GM23338 (cell line): ENCODE measurements at regions not wholly inside any gene's neighbourhood (a gene's known extent, or its start where the extent isn't known, plus 50 kb on each side); places are given as distances from the start of the nearest gene placed in this dataset.

ENCODE experiments used
- ATAC-seq: fragments of 200-7000 bp; cut with Tn5 transposase; 3 replicates; pipeline ENCODE4 v1.9.1; 2020
- DNase-seq: peaks from one replicate; pipeline ENCODE4 v3.0.0-alpha.2; 2015; ENCODE audit warnings: low spot score
- H2AFZ ChIP-seq: fragments of 200-600 bp; sonication (generic); 2 replicates; pipeline ENCODE4 v1.8.0; 2016; ENCODE audit warnings: antibody characterized with exemption, mild to moderate bottlenecking, moderate library complexity
- H3F3A ChIP-seq: fragments of 200-600 bp; sonication (generic); replicated peaks from 2 replicates; pipeline ENCODE4 v1.8.0; 2017; ENCODE audit warnings: antibody characterized with exemption, mixed run types, low read depth
- H3K27ac ChIP-seq: fragments of 200-600 bp; sonication (generic); 2 replicates; pipeline ENCODE4 v1.6.1; 2016; ENCODE audit warnings: low read depth
- H3K27me3 ChIP-seq: fragments of 200-600 bp; sonication (generic); 2 replicates; pipeline ENCODE4 v1.8.0; 2016; ENCODE audit warnings: mild to moderate bottlenecking, mixed run types, moderate library complexity; ENCODE audit not compliant: insufficient read depth
- H3K36me3 ChIP-seq: fragments of 200-600 bp; sonication (generic); 2 replicates; pipeline ENCODE4 v1.8.0; 2016; ENCODE audit warnings: mild to moderate bottlenecking; ENCODE audit not compliant: insufficient read depth
- H3K4me1 ChIP-seq: fragments of 200-600 bp; sonication (generic); 2 replicates; pipeline ENCODE4 v1.8.0; 2016; ENCODE audit warnings: mild to moderate bottlenecking, moderate library complexity; ENCODE audit not compliant: insufficient read depth
- H3K4me2 ChIP-seq: fragments of 200-600 bp; sonication (generic); 2 replicates; pipeline ENCODE4 v1.7.1; 2017; ENCODE audit warnings: mixed run types
- H3K4me3 ChIP-seq: fragments of 200-600 bp; sonication (generic); 2 replicates; pipeline ENCODE4 v1.6.1; 2016; ENCODE audit warnings: mixed run types
- H3K79me2 ChIP-seq: fragments of 200-600 bp; sonication (generic); replicated peaks from 2 replicates; pipeline ENCODE4 v1.8.0; 2017; ENCODE audit warnings: mild to moderate bottlenecking; ENCODE audit not compliant: insufficient read depth
- H3K9me2 ChIP-seq: fragments of 200-600 bp; sonication (generic); 2 replicates; pipeline ENCODE4 v1.8.0; 2017; ENCODE audit not compliant: insufficient read depth
- H4K20me1 ChIP-seq: fragments of 200-600 bp; sonication (generic); replicated peaks from 2 replicates; pipeline ENCODE4 v1.8.0; 2017; ENCODE audit warnings: mild to moderate bottlenecking; ENCODE audit not compliant: insufficient read depth
- H3K27ac Mint-ChIP-seq: 2 replicates; pipeline ENCODE4 v1.8.0; 2020; ENCODE audit warnings: inconsistent platforms, mild to moderate bottlenecking, moderate library complexity, mixed read lengths
- H3K27me3 Mint-ChIP-seq: 3 replicates; pipeline ENCODE4 v1.8.0; 2022; ENCODE audit warnings: low read depth, mild to moderate bottlenecking, moderate library complexity, mixed read lengths, inconsistent platforms; ENCODE audit not compliant: insufficient read depth, poor library complexity
- H3K36me3 Mint-ChIP-seq: 3 replicates; pipeline ENCODE4 v1.8.0; 2021; ENCODE audit warnings: low read depth, mild to moderate bottlenecking, inconsistent platforms, moderate library complexity, mixed read lengths
- H3K4me1 Mint-ChIP-seq: 3 replicates; pipeline ENCODE4 v1.8.0; 2020; ENCODE audit warnings: mild to moderate bottlenecking, inconsistent platforms, mixed read lengths
- H3K4me3 Mint-ChIP-seq: 3 replicates; pipeline ENCODE4 v1.8.0; 2021; ENCODE audit warnings: moderate library complexity, mild to moderate bottlenecking, inconsistent platforms, mixed read lengths
- H3K9me3 Mint-ChIP-seq: 3 replicates; pipeline ENCODE4 v1.8.0; 2020; ENCODE audit warnings: moderate library complexity, mild to moderate bottlenecking, inconsistent platforms, mixed read lengths
- CREB1 ChIP-seq: fragments of 250-450 bp; sonication (Bioruptor Pico); IDR thresholded peaks from 2 replicates; pipeline ENCODE4 v1.5.0; 2020; ENCODE audit warnings: low read depth, mild to moderate bottlenecking, moderate library complexity
- CTCF ChIP-seq, 2 experiments: fragments of 200-600 bp in 1 of 2; sonication (generic) in 1 of 2; conservative IDR thresholded peaks; 2 replicates each; pipeline versions ENCODE4 v1.5.1 to v1.6.1; 2016 to 2017; ENCODE audit warnings: antibody characterized with exemption in 2 of 2, low read depth in 2 of 2, mild to moderate bottlenecking in 2 of 2, moderate library complexity in 1 of 2
- ETS1 ChIP-seq: IDR thresholded peaks from 2 replicates; pipeline ENCODE4 v1.6.1; 2016; ENCODE audit warnings: antibody characterized with exemption
- EZH2 ChIP-seq: fragments of 200-600 bp; sonication (generic); IDR thresholded peaks from one replicate; pipeline ENCODE4 v1.8.0; 2017; ENCODE audit warnings: antibody characterized with exemption, mild to moderate bottlenecking, low read depth; ENCODE audit not compliant: unreplicated experiment
- JUNB ChIP-seq: IDR thresholded peaks from one replicate; pipeline ENCODE4 v1.6.1; 2016; ENCODE audit warnings: antibody characterized with exemption; ENCODE audit not compliant: unreplicated experiment
- NANOG ChIP-seq: IDR thresholded peaks from 2 replicates; pipeline ENCODE4 v1.6.1; 2016; ENCODE audit warnings: antibody characterized with exemption, borderline replicate concordance
- STAT1 ChIP-seq: IDR thresholded peaks from one replicate; pipeline ENCODE4 v1.6.1; 2016; ENCODE audit warnings: antibody characterized with exemption; ENCODE audit not compliant: unreplicated experiment
- TF ChIP-seq, protein P1 (sequence below): fragments of 250-450 bp; sonication (Bioruptor Pico); IDR thresholded peaks from 2 replicates; pipeline ENCODE4 v1.5.0; 2020; ENCODE audit warnings: mild to moderate bottlenecking, moderate library complexity

GRCh38 chr4:149140841-149141240, 674.8 kb downstream of the IQCM start:
- no peaks in the 10 kb centered on the region for H3K27me3 ChIP-seq
- no peaks in the 10 kb centered on the region for H3K79me2 ChIP-seq
- H3K4me2 ChIP-seq, result no peak overlapping the region
- Mint-ChIP-seq H3K36me3 (no peaks in the 10 kb centered on the region), H3K27me3 (no peaks in the 10 kb centered on the region), H3K9me3 (no peaks in the 10 kb centered on the region), H3K4me3 (no peak overlapping the region), H3K27ac (no peak overlapping the region), H3K4me1 (peaks cover 14% of the 10 kb centered on the region)
- no peak overlapping the region for H2AFZ ChIP-seq
- 0 out of 2 replicates have a peak, but pooled peaks cover 5% of the 10 kb centered on the region for H3K9me2 ChIP-seq
- no peak overlapping the region for H3K4me3 ChIP-seq
- ATAC-seq (no peak), DNase-seq (no peak)
- H3F3A ChIP-seq, result no peaks in the 10 kb centered on the region
- no peak for TF ChIP-seq STAT1
- no peaks in the 10 kb centered on the region for H3K36me3 ChIP-seq
- no peaks in the 10 kb centered on the region for H4K20me1 ChIP-seq
- peaks cover 5% of the 10 kb centered on the region; the same call in 1 of the 2 replicates for H3K4me1 ChIP-seq
- no peak overlapping the region for H3K27ac ChIP-seq

DNA sequence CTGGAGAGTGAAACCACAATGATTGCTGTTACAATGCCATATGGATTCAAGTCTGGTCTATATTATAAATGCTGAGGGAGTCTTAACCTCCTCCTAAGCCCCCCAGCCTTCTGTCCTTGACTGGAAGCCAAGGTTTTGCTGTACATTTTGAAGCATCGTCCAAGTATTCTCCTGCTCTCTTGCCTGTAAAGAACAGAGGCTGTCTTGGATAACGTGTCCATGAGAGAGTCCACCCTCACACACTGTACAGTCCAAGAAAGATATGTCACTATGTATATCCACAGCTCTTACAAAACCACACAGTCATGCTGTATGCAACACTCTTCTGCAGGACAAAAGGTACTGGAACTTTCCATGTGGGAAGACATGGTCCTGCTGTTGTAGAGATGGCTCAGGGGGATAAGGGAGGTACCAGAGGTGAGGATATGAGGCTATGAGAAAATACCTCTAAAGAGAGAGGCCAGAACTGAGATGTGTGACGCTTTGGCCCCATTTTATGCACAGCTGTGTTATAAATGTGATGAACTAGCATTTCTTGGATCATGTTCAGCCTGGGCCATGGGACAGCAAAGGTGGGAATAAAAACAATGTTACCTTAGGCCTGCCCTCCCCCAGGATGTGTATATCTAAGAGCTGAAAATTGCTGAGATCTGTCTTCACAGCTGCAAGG, 678.6 kb downstream of the IQCM start:
- H4K20me1 ChIP-seq, result no peaks in the 10 kb centered on the region
- H3K4me1 Mint-ChIP-seq, result peaks cover 23% of the 10 kb centered on the region
- H2AFZ ChIP-seq, result no peak overlapping the region
- no peak overlapping the region for H3K27ac Mint-ChIP-seq
- H3K27me3 ChIP-seq, result no peaks in the 10 kb centered on the region
- ATAC-seq, result no peak
- H3K79me2 ChIP-seq, result no peaks in the 10 kb centered on the region
- no peaks in the 10 kb centered on the region for H3F3A ChIP-seq
- H3K27me3 Mint-ChIP-seq, result peaks cover 2% of the 10 kb centered on the region
- peaks cover 9% of the 10 kb centered on the region for H3K4me1 ChIP-seq
- H3K27ac ChIP-seq, result no peak overlapping the region
- TF ChIP-seq STAT1, result no peak
- no peak for TF ChIP-seq ETS1
- TF ChIP-seq NANOG, result no peak
- TF ChIP-seq, protein P1, sequence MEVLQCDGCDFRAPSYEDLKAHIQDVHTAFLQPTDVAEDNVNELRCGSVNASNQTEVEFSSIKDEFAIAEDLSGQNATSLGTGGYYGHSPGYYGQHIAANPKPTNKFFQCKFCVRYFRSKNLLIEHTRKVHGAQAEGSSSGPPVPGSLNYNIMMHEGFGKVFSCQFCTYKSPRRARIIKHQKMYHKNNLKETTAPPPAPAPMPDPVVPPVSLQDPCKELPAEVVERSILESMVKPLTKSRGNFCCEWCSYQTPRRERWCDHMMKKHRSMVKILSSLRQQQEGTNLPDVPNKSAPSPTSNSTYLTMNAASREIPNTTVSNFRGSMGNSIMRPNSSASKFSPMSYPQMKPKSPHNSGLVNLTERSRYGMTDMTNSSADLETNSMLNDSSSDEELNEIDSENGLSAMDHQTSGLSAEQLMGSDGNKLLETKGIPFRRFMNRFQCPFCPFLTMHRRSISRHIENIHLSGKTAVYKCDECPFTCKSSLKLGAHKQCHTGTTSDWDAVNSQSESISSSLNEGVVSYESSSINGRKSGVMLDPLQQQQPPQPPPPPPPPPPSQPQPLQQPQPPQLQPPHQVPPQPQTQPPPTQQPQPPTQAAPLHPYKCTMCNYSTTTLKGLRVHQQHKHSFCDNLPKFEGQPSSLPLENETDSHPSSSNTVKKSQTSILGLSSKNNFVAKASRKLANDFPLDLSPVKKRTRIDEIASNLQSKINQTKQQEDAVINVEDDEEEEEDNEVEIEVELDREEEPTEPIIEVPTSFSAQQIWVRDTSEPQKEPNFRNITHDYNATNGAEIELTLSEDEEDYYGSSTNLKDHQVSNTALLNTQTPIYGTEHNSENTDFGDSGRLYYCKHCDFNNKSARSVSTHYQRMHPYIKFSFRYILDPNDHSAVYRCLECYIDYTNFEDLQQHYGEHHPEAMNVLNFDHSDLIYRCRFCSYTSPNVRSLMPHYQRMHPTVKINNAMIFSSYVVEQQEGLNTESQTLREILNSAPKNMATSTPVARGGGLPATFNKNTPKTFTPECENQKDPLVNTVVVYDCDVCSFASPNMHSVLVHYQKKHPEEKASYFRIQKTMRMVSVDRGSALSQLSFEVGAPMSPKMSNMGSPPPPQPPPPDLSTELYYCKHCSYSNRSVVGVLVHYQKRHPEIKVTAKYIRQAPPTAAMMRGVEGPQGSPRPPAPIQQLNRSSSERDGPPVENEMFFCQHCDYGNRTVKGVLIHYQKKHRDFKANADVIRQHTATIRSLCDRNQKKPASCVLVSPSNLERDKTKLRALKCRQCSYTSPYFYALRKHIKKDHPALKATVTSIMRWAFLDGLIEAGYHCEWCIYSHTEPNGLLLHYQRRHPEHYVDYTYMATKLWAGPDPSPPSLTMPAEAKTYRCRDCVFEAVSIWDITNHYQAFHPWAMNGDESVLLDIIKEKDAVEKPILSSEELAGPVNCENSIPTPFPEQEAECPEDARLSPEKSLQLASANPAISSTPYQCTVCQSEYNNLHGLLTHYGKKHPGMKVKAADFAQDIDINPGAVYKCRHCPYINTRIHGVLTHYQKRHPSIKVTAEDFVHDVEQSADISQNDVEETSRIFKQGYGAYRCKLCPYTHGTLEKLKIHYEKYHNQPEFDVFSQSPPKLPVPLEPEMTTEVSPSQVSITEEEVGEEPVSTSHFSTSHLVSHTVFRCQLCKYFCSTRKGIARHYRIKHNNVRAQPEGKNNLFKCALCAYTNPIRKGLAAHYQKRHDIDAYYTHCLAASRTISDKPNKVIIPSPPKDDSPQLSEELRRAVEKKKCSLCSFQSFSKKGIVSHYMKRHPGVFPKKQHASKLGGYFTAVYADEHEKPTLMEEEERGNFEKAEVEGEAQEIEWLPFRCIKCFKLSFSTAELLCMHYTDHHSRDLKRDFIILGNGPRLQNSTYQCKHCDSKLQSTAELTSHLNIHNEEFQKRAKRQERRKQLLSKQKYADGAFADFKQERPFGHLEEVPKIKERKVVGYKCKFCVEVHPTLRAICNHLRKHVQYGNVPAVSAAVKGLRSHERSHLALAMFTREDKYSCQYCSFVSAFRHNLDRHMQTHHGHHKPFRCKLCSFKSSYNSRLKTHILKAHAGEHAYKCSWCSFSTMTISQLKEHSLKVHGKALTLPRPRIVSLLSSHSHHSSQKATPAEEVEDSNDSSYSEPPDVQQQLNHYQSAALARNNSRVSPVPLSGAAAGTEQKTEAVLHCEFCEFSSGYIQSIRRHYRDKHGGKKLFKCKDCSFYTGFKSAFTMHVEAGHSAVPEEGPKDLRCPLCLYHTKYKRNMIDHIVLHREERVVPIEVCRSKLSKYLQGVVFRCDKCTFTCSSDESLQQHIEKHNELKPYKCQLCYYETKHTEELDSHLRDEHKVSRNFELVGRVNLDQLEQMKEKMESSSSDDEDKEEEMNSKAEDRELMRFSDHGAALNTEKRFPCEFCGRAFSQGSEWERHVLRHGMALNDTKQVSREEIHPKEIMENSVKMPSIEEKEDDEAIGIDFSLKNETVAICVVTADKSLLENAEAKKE (CRISPR knock-in tag), result no peak
- TF ChIP-seq CTCF (conservative IDR thresholded peaks at IDR 0.05; ENCODE audit: low read depth in 2 of 2), result no peak
- TF ChIP-seq JUNB, result no peak
- TF ChIP-seq CREB1 (CRISPR knock-in tag), result no peak
- TF ChIP-seq EZH2, result no peak
- H3K36me3 ChIP-seq, result no peaks in the 10 kb centered on the region
- H3K4me3 ChIP-seq, result no peak overlapping the region
- no peaks in the 10 kb centered on the region for H3K36me3 Mint-ChIP-seq
- H3K4me3 Mint-ChIP-seq, result no peak overlapping the region
- no peaks in the 10 kb centered on the region for H3K9me3 Mint-ChIP-seq
- H3K9me2 ChIP-seq, result 0 out of 2 replicates have a peak, but pooled peaks cover 5% of the 10 kb centered on the region
- H3K4me2 ChIP-seq, result no peak overlapping the region
- DNase-seq, result no peak
